CD8-positive, alpha-beta memory T cell (primary cell): ENCODE measurements at regions not wholly inside any gene's neighbourhood (a gene's known extent, or its start where the extent isn't known, plus 50 kb on each side); places are given as distances from the start of the nearest gene placed in this dataset.
"Not testable (repeated sequence)": the region's sequence is repeated elsewhere in the genome, so short reads cannot be mapped to it uniquely, and the experiment has no call there.

ENCODE experiments used
- CTCF ChIA-PET: fragments of 350-600 bp; sonication (Branson Sonifier 250); formaldehyde crosslinking; loops from one replicate; lab custom pipeline; 2021; ENCODE audit warnings: antibody characterized with exemption; lab: Charles Lee
- POLR2A ChIA-PET: fragments of 350-600 bp; sonication (Branson Sonifier 250); formaldehyde crosslinking; loops from one replicate; lab custom pipeline; 2021; ENCODE audit warnings: antibody characterized with exemption; lab: Charles Lee
- DNase-seq, 5 donors: peaks; one replicate each; pipeline versions ENCODE4 v3.0.0 to v3.0.0-alpha.2; 2020 to 2022; ENCODE audit warnings: mixed read lengths in 1 of 5
- H3K27ac ChIP-seq: one replicate; pipeline ENCODE4 v1.7.0; 2013; ENCODE audit warnings: low read depth, mild to moderate bottlenecking, low read length, moderate library complexity
- H3K27me3 ChIP-seq: 2 replicates; pipeline ENCODE4 v1.7.0; 2013; ENCODE audit warnings: low read length, mild to moderate bottlenecking; ENCODE audit not compliant: insufficient read depth, poor library complexity, severe bottlenecking
- H3K36me3 ChIP-seq: 2 replicates; pipeline ENCODE4 v1.7.0; 2013; ENCODE audit warnings: mild to moderate bottlenecking, low read length, moderate library complexity; ENCODE audit not compliant: insufficient read depth
- H3K4me1 ChIP-seq: 2 replicates; pipeline ENCODE4 v1.7.0; 2013; ENCODE audit warnings: mild to moderate bottlenecking, low read length, moderate library complexity; ENCODE audit not compliant: insufficient read depth
- H3K4me3 ChIP-seq: 2 replicates; pipeline ENCODE4 v1.7.0; 2013; ENCODE audit warnings: mild to moderate bottlenecking, low read length
- H3K9me3 ChIP-seq: 2 replicates; pipeline ENCODE4 v1.7.0; 2013; ENCODE audit warnings: mild to moderate bottlenecking, low read length
- H3K27ac Mint-ChIP-seq, 8 donors: one replicate each; pipeline ENCODE4 v1.8.0; 2020 to 2021; ENCODE audit warnings: mixed read lengths in 8 of 8, mild to moderate bottlenecking in 6 of 8, inconsistent platforms in 3 of 8, moderate library complexity in 3 of 8
- H3K27me3 Mint-ChIP-seq, 2 donors: one replicate each; pipeline ENCODE4 v1.8.0; 2020 to 2021; ENCODE audit warnings: mixed read lengths in 2 of 2, mild to moderate bottlenecking in 1 of 2, moderate library complexity in 1 of 2
- H3K36me3 Mint-ChIP-seq, 3 donors: one replicate each; pipeline ENCODE4 v1.8.0; 2020 to 2021; ENCODE audit warnings: mixed read lengths in 3 of 3, inconsistent platforms in 1 of 3, mild to moderate bottlenecking in 1 of 3
- H3K4me1 Mint-ChIP-seq, 3 donors: one replicate each; pipeline ENCODE4 v1.8.0; 2020 to 2021; ENCODE audit warnings: mixed read lengths in 3 of 3, inconsistent platforms in 1 of 3, mild to moderate bottlenecking in 1 of 3
- H3K4me3 Mint-ChIP-seq, 7 donors: one replicate each; pipeline ENCODE4 v1.8.0; 2020 to 2021; ENCODE audit warnings: mixed read lengths in 7 of 7, mild to moderate bottlenecking in 6 of 7, moderate library complexity in 4 of 7, inconsistent platforms in 2 of 7
- H3K9me3 Mint-ChIP-seq, 5 donors: one replicate each; pipeline ENCODE4 v1.8.0; 2020 to 2022; ENCODE audit warnings: mixed read lengths in 5 of 5, mild to moderate bottlenecking in 3 of 5, moderate library complexity in 2 of 5, inconsistent platforms in 1 of 5

DNA sequence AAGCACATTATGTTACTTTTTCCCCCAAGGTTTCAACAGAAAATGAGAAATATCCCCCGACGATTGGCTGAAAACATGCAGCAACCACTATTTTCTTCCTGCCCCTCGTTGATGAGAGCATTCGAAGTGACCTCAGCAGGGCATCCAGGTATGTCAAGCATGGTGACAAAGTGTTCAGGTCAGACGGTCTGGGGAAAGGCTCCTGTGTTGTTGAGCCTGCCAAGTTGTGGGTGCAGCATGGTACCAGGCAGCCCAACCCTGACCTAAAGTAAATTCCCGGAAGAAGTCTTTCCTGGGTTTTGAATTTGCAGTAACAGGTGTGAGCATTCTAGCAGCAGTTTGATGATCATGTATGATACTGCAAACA, 51.7 kb upstream of the SEC14L1 start:
- H3K27me3 Mint-ChIP-seq, result peaks cover 3 to 6% of the 10 kb centered on the region in 2 donors
- peaks cover 45 to 61% (median 57%) of the 10 kb centered on the region in 3 donors for H3K4me1 Mint-ChIP-seq
- DNase-seq, result no peak
- Histone ChIP-seq H3K4me1 (peaks cover 28% of the 10 kb centered on the region), H3K9me3 (no peaks in the 10 kb centered on the region), H3K4me3 (peak overlapping the region; percentile 80), H3K36me3 (peaks cover 23% of the 10 kb centered on the region), H3K27me3 (peaks cover 3% of the 10 kb centered on the region), H3K27ac (peak overlapping the region; percentile 88)
- H3K4me3 Mint-ChIP-seq, result peak overlapping the region; percentile 90 to 99 (median 98)
- H3K9me3 Mint-ChIP-seq, result no peaks in the 10 kb centered on the region
- POLR2A ChIA-PET, result interaction anchor here (0.6 to 1.6 kb wide), 4 partner anchors 40 to 869 kb away, joined by 3 to 19 read pairs (median 6); partner anchors contain the start of genes MFSD11, SEC14L1, SRSF2 and TNRC6C
- peak overlapping the region; percentile 94 to 99 (median 98) for H3K27ac Mint-ChIP-seq
- CTCF ChIA-PET, result interaction anchor here (0.6 to 5.7 kb wide), 11 partner anchors 9 to 714 kb away, joined by 3 to 41 read pairs (median 6); partner anchors contain the start of genes MGAT5B and SEC14L1
- peaks cover 10 to 48% (median 11%) of the 10 kb centered on the region in 3 donors for H3K36me3 Mint-ChIP-seq

DNA sequence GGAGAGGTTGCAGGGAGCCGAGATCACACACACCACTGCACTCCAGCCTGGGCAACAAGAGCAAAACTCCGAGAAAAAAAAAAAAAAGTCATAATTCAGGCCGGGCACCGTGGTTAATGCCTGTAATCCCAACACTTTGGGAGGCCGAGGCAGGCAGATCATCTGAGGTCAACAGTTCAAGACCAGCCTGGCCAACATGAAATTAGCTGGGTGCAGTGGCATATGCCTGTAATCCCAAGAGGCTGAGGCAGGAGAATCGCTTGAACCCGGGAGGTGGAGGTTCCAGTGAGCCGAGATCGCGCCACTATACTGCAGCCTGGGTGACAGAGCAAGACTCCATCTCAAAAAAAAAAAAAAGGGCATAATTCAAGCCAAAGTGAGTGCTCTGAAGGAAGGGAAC, 50.8 kb upstream of the SEC14L1 start:
- DNase-seq, H3K27me3 ChIP-seq, POLR2A ChIA-PET, H3K4me3 ChIP-seq, H3K27me3 Mint-ChIP-seq, H3K9me3 Mint-ChIP-seq, H3K27ac ChIP-seq, H3K9me3 ChIP-seq: not testable (repeated sequence)
- Mint-ChIP-seq H3K27ac (peak overlapping the region in 7 of 8 donors; percentile 94 to 99 (median 98)), H3K36me3 (peaks cover 13 to 56% (median 14%) of the 10 kb centered on the region in 3 donors), H3K4me1 (peaks cover 46 to 61% (median 57%) of the 10 kb centered on the region in 3 donors), H3K4me3 (peak overlapping the region in 6 of 7 donors; percentile 34 to 98 (median 78))
- H3K36me3 ChIP-seq, result peaks cover 25% of the 10 kb centered on the region
- H3K4me1 ChIP-seq, result peaks cover 28% of the 10 kb centered on the region
- CTCF ChIA-PET, result interaction anchor here (1.0 kb wide), 1 partner anchor 34 kb away, joined by 4 read pairs; no protein-coding TSS in a partner anchor

DNA sequence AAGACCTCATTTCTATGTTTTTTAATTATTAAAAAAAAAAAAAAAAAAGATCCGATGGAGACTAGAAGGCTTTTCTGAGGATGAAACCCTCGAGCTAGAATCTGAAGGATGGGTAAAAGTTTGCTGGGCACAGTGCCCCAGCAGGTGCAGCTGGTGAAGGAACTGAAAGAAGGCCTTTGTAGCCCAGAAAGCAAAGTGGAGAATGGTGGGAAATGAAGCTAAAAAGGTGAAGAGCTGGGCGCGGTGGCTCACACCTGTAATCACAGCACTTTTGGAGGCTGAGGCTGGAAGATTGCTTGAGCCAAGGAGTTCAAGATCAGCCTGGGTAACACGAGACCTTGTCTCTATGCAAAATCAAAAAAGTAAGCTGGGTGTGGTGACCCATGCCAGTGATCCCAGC, 50.3 kb upstream of the SEC14L1 start:
- peak overlapping the region in 5 of 7 donors; percentile 23 to 94 (median 66) for H3K4me3 Mint-ChIP-seq
- POLR2A ChIA-PET, result interaction anchor here (0.6 to 0.7 kb wide), 2 partner anchors 137 to 145 kb away, joined by 3 to 4 read pairs; no protein-coding TSS in a partner anchor
- Histone ChIP-seq H3K27me3 (no peaks in the 10 kb centered on the region), H3K4me1 (peaks cover 28% of the 10 kb centered on the region), H3K36me3 (peaks cover 30% of the 10 kb centered on the region), H3K27ac (no peak overlapping the region), H3K4me3 (no peak overlapping the region), H3K9me3 (no peaks in the 10 kb centered on the region)
- no peaks in the 10 kb centered on the region for H3K9me3 Mint-ChIP-seq
- H3K27me3 Mint-ChIP-seq, result peaks cover 0 to 6% of the 10 kb centered on the region in 2 donors
- H3K36me3 Mint-ChIP-seq, result peaks cover 14 to 60% (median 18%) of the 10 kb centered on the region in 3 donors
- H3K4me1 Mint-ChIP-seq, result peaks cover 48 to 61% (median 57%) of the 10 kb centered on the region in 3 donors
- peak overlapping the region in 7 of 8 donors; percentile 67 to 99 (median 97) for H3K27ac Mint-ChIP-seq
- DNase-seq, result no peak
- CTCF ChIA-PET, result interaction anchor here (1.0 kb wide), 1 partner anchor 34 kb away, joined by 4 read pairs; no protein-coding TSS in a partner anchor
